Endothelial cell of umbilical vein (primary cell): ENCODE measurements at regions not wholly inside any gene's neighbourhood (a gene's known extent, or its start where the extent isn't known, plus 50 kb on each side); places are given as distances from the start of the nearest gene placed in this dataset.

Source experiments
- JUN ChIP-seq: IDR thresholded peaks from 2 replicates; pipeline ENCODE4 v1.6.1; 2011; ENCODE audit warnings: borderline replicate concordance, low read depth; ENCODE audit not compliant: insufficient read length, insufficient read depth
- MYC ChIP-seq: IDR thresholded peaks from one replicate; pipeline ENCODE4 v1.6.1; 2011; ENCODE audit warnings: mild to moderate bottlenecking, low read depth, low read length
- POLR2AphosphoS5 ChIP-seq: IDR thresholded peaks from 2 replicates; pipeline ENCODE4 v1.6.1; 2012; ENCODE audit warnings: low read depth, mild to moderate bottlenecking, control low read depth, low read length, moderate library complexity; ENCODE audit not compliant: insufficient read depth
- TF ChIP-seq, protein P1 (sequence below), 2 donors: IDR thresholded peaks; 1 replicate in 1 of 2; 2 replicates in 1 of 2; pipeline ENCODE4 v1.5.1; 2011; ENCODE audit warnings: low read length in 2 of 2, mild to moderate bottlenecking in 2 of 2, moderate library complexity in 2 of 2, control low read depth in 1 of 2, inconsistent platforms in 1 of 2, low read depth in 1 of 2; ENCODE audit not compliant: insufficient read depth in 1 of 2; ENCODE audit errors: extremely low read depth in 1 of 2

GRCh38 chr3:64888840-64889392, 201.1 kb upstream of the ADAMTS9 start:
- TF ChIP-seq, protein P1, sequence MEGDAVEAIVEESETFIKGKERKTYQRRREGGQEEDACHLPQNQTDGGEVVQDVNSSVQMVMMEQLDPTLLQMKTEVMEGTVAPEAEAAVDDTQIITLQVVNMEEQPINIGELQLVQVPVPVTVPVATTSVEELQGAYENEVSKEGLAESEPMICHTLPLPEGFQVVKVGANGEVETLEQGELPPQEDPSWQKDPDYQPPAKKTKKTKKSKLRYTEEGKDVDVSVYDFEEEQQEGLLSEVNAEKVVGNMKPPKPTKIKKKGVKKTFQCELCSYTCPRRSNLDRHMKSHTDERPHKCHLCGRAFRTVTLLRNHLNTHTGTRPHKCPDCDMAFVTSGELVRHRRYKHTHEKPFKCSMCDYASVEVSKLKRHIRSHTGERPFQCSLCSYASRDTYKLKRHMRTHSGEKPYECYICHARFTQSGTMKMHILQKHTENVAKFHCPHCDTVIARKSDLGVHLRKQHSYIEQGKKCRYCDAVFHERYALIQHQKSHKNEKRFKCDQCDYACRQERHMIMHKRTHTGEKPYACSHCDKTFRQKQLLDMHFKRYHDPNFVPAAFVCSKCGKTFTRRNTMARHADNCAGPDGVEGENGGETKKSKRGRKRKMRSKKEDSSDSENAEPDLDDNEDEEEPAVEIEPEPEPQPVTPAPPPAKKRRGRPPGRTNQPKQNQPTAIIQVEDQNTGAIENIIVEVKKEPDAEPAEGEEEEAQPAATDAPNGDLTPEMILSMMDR (IDR thresholded peaks at IDR 0.05; ENCODE audit: extremely low read depth in 1 of 2, insufficient read depth in 1 of 2, low read depth in 1 of 2, low read length in 2 of 2): no peak
- TF ChIP-seq JUN: no peak
- TF ChIP-seq MYC: no peak
- TF ChIP-seq POLR2AphosphoS5: no peak
